ENCODE measurements at regions not wholly inside any gene's neighbourhood (a gene's known extent, or its start where the extent isn't known, plus 50 kb on each side); places are given as distances from the start of the nearest gene placed in this dataset.

GRCh38 chr3:105959851-105960250, 91.0 kb upstream of the CBLB start:
- H3K36me3 ChIP-seq (ENCODE audit: control insufficient read depth in 4 of 4, insufficient read depth in 4 of 4, low read length in 3 of 4) = no peaks in the 10 kb centered on the region
- ChIA-PET POLR2A (no interaction called here), CTCF (no interaction called here)
- 100% methylated on average over 1 of the region's 3 CpGs for WGBS (ENCODE audit: insufficient coverage)
- peak in 2 of 3 donors; percentile 3 to 20 for DNase-seq
- H3K4me3 ChIP-seq (ENCODE audit: control insufficient read depth in 1 of 7, extremely low read depth in 1 of 7, insufficient read depth in 4 of 7, low read depth in 2 of 7, low read length in 6 of 7) = no peak overlapping the region
- no peaks in the 10 kb centered on the region for H3K9me3 ChIP-seq (ENCODE audit: control extremely low read depth in 1 of 5, control insufficient read depth in 4 of 5, insufficient read depth in 2 of 5, low read depth in 1 of 5, low read length in 4 of 5)
- H3K27me3 ChIP-seq (replicated peaks in 2 of 5; ENCODE audit: control insufficient read depth in 4 of 5, insufficient read depth in 5 of 5, low read length in 4 of 5) = no peaks in the 10 kb centered on the region
- H3K4me1 ChIP-seq (ENCODE audit: control extremely low read depth in 1 of 4, control insufficient read depth in 4 of 4, insufficient read depth in 4 of 4, low read length in 3 of 4) = no peaks in the 10 kb centered on the region
- H3K27ac ChIP-seq (ENCODE audit: insufficient read depth in 1 of 2, low read depth in 1 of 2, low read length in 2 of 2, poor library complexity in 1 of 2, severe bottlenecking in 2 of 2) = no peak overlapping the region

- H3K27me3 ChIP-seq (replicated peaks in 2 of 5; ENCODE audit: control insufficient read depth in 4 of 5, insufficient read depth in 5 of 5, low read length in 4 of 5) = no peaks in the 10 kb centered on the region
- CTCF ChIA-PET = no interaction called here
- no peak overlapping the region for H3K27ac ChIP-seq (ENCODE audit: insufficient read depth in 1 of 2, low read depth in 1 of 2, low read length in 2 of 2, poor library complexity in 1 of 2, severe bottlenecking in 2 of 2)
- no peaks in the 10 kb centered on the region for H3K36me3 ChIP-seq (ENCODE audit: control insufficient read depth in 4 of 4, insufficient read depth in 4 of 4, low read length in 3 of 4)
- no peak overlapping the region for H3K4me3 ChIP-seq (ENCODE audit: control insufficient read depth in 1 of 7, extremely low read depth in 1 of 7, insufficient read depth in 4 of 7, low read depth in 2 of 7, low read length in 6 of 7)
- H3K4me1 ChIP-seq (ENCODE audit: control extremely low read depth in 1 of 4, control insufficient read depth in 4 of 4, insufficient read depth in 4 of 4, low read length in 3 of 4) = no peaks in the 10 kb centered on the region
- 96% methylated on average over 4 of the region's 5 CpGs for WGBS (ENCODE audit: insufficient coverage)
- POLR2A ChIA-PET = no interaction called here
- DNase-seq = no peak
- no peaks in the 10 kb centered on the region for H3K9me3 ChIP-seq (ENCODE audit: control extremely low read depth in 1 of 5, control insufficient read depth in 4 of 5, insufficient read depth in 2 of 5, low read depth in 1 of 5, low read length in 4 of 5)
These were observed 91.6 kb upstream of the CBLB start for GRCh38 chr3:105960381-105960780.

GRCh38 chr3:105963161-105963560, 94.3 kb upstream of the CBLB start:
- Histone ChIP-seq H3K9me3 (ENCODE audit: control extremely low read depth in 1 of 5, control insufficient read depth in 4 of 5, insufficient read depth in 2 of 5, low read depth in 1 of 5, low read length in 4 of 5) (no peaks in the 10 kb centered on the region), H3K27ac (ENCODE audit: insufficient read depth in 1 of 2, low read depth in 1 of 2, low read length in 2 of 2, poor library complexity in 1 of 2, severe bottlenecking in 2 of 2) (no peak overlapping the region), H3K27me3 (replicated peaks in 2 of 5; ENCODE audit: control insufficient read depth in 4 of 5, insufficient read depth in 5 of 5, low read length in 4 of 5) (no peaks in the 10 kb centered on the region), H3K4me1 (ENCODE audit: control extremely low read depth in 1 of 4, control insufficient read depth in 4 of 4, insufficient read depth in 4 of 4, low read length in 3 of 4) (no peaks in the 10 kb centered on the region), H3K36me3 (ENCODE audit: control insufficient read depth in 4 of 4, insufficient read depth in 4 of 4, low read length in 3 of 4) (no peaks in the 10 kb centered on the region), H3K4me3 (ENCODE audit: control insufficient read depth in 1 of 7, extremely low read depth in 1 of 7, insufficient read depth in 4 of 7, low read depth in 2 of 7, low read length in 6 of 7) (no peak overlapping the region)
- 100% methylated on average over 1 of the region's 1 CpG for WGBS (ENCODE audit: insufficient coverage)
- CTCF ChIA-PET = interaction anchor here (1.5 kb wide), 1 partner anchor 10 kb away, joined by 3 read pairs; no protein-coding TSS in a partner anchor
- POLR2A ChIA-PET = no interaction called here
- no peak for DNase-seq

GRCh38 chr3:105965384-105965783, 96.6 kb upstream of the CBLB start:
- Histone ChIP-seq H3K9me3 (ENCODE audit: control extremely low read depth in 1 of 5, control insufficient read depth in 4 of 5, insufficient read depth in 2 of 5, low read depth in 1 of 5, low read length in 4 of 5) (peaks cover 0 to 4% (median 0%) of the 10 kb centered on the region in 5 experiments), H3K4me3 (ENCODE audit: control insufficient read depth in 1 of 7, extremely low read depth in 1 of 7, insufficient read depth in 4 of 7, low read depth in 2 of 7, low read length in 6 of 7) (no peak overlapping the region), H3K27me3 (replicated peaks in 2 of 5; ENCODE audit: control insufficient read depth in 4 of 5, insufficient read depth in 5 of 5, low read length in 4 of 5) (no peaks in the 10 kb centered on the region), H3K27ac (ENCODE audit: insufficient read depth in 1 of 2, low read depth in 1 of 2, low read length in 2 of 2, poor library complexity in 1 of 2, severe bottlenecking in 2 of 2) (no peak overlapping the region), H3K36me3 (ENCODE audit: control insufficient read depth in 4 of 4, insufficient read depth in 4 of 4, low read length in 3 of 4) (no peaks in the 10 kb centered on the region), H3K4me1 (ENCODE audit: control extremely low read depth in 1 of 4, control insufficient read depth in 4 of 4, insufficient read depth in 4 of 4, low read length in 3 of 4) (no peaks in the 10 kb centered on the region)
- ChIA-PET CTCF (no interaction called here), POLR2A (no interaction called here)
- DNase-seq = no peak
- WGBS (ENCODE audit: insufficient coverage) = no CpG with 5 or more reads among the region's 3 CpGs

- no peaks in the 10 kb centered on the region for H3K27me3 ChIP-seq (replicated peaks in 2 of 5; ENCODE audit: control insufficient read depth in 4 of 5, insufficient read depth in 5 of 5, low read length in 4 of 5)
- H3K9me3 ChIP-seq (ENCODE audit: control extremely low read depth in 1 of 5, control insufficient read depth in 4 of 5, insufficient read depth in 2 of 5, low read depth in 1 of 5, low read length in 4 of 5) = peaks cover 0 to 16% (median 0%) of the 10 kb centered on the region in 5 experiments
- no peaks in the 10 kb centered on the region for H3K36me3 ChIP-seq (ENCODE audit: control insufficient read depth in 4 of 4, insufficient read depth in 4 of 4, low read length in 3 of 4)
- H3K27ac ChIP-seq (ENCODE audit: insufficient read depth in 1 of 2, low read depth in 1 of 2, low read length in 2 of 2, poor library complexity in 1 of 2, severe bottlenecking in 2 of 2) = no peak overlapping the region
- POLR2A ChIA-PET = no interaction called here
- WGBS (ENCODE audit: insufficient coverage) = 100% methylated on average over 1 of the region's 1 CpG
- no peak overlapping the region for H3K4me3 ChIP-seq (ENCODE audit: control insufficient read depth in 1 of 7, extremely low read depth in 1 of 7, insufficient read depth in 4 of 7, low read depth in 2 of 7, low read length in 6 of 7)
- DNase-seq = no peak
- CTCF ChIA-PET = no interaction called here
- no peaks in the 10 kb centered on the region for H3K4me1 ChIP-seq (ENCODE audit: control extremely low read depth in 1 of 4, control insufficient read depth in 4 of 4, insufficient read depth in 4 of 4, low read length in 3 of 4)
These were observed 98.3 kb upstream of the CBLB start for GRCh38 chr3:105967117-105967516.

- H3K27me3 ChIP-seq (replicated peaks in 2 of 5; ENCODE audit: control insufficient read depth in 4 of 5, insufficient read depth in 5 of 5, low read length in 4 of 5) = no peaks in the 10 kb centered on the region
- H3K4me1 ChIP-seq (ENCODE audit: control extremely low read depth in 1 of 4, control insufficient read depth in 4 of 4, insufficient read depth in 4 of 4, low read length in 3 of 4) = no peaks in the 10 kb centered on the region
- no peak overlapping the region for H3K27ac ChIP-seq (ENCODE audit: insufficient read depth in 1 of 2, low read depth in 1 of 2, low read length in 2 of 2, poor library complexity in 1 of 2, severe bottlenecking in 2 of 2)
- POLR2A ChIA-PET = no interaction called here
- CTCF ChIA-PET = no interaction called here
- no peaks in the 10 kb centered on the region for H3K36me3 ChIP-seq (ENCODE audit: control insufficient read depth in 4 of 4, insufficient read depth in 4 of 4, low read length in 3 of 4)
- no peak for DNase-seq
- WGBS (ENCODE audit: insufficient coverage) = no CpG with 5 or more reads among the region's 1 CpG
- no peak overlapping the region for H3K4me3 ChIP-seq (ENCODE audit: control insufficient read depth in 1 of 7, extremely low read depth in 1 of 7, insufficient read depth in 4 of 7, low read depth in 2 of 7, low read length in 6 of 7)
- H3K9me3 ChIP-seq (ENCODE audit: control extremely low read depth in 1 of 5, control insufficient read depth in 4 of 5, insufficient read depth in 2 of 5, low read depth in 1 of 5, low read length in 4 of 5) = peaks cover 0 to 19% (median 0%) of the 10 kb centered on the region in 5 experiments
These were observed 101.5 kb upstream of the CBLB start for GRCh38 chr3:105970283-105970682.

- ChIA-PET CTCF (no interaction called here), POLR2A (no interaction called here)
- 0% methylated on average over 1 of the region's 1 CpG for WGBS (ENCODE audit: insufficient coverage)
- no peaks in the 10 kb centered on the region for H3K36me3 ChIP-seq (ENCODE audit: control insufficient read depth in 4 of 4, insufficient read depth in 4 of 4, low read length in 3 of 4)
- H3K27me3 ChIP-seq (replicated peaks in 2 of 5; ENCODE audit: control insufficient read depth in 4 of 5, insufficient read depth in 5 of 5, low read length in 4 of 5) = no peaks in the 10 kb centered on the region
- peaks cover 0 to 19% (median 0%) of the 10 kb centered on the region in 5 experiments for H3K9me3 ChIP-seq (ENCODE audit: control extremely low read depth in 1 of 5, control insufficient read depth in 4 of 5, insufficient read depth in 2 of 5, low read depth in 1 of 5, low read length in 4 of 5)
- H3K27ac ChIP-seq (ENCODE audit: insufficient read depth in 1 of 2, low read depth in 1 of 2, low read length in 2 of 2, poor library complexity in 1 of 2, severe bottlenecking in 2 of 2) = no peak overlapping the region
- H3K4me1 ChIP-seq (ENCODE audit: control extremely low read depth in 1 of 4, control insufficient read depth in 4 of 4, insufficient read depth in 4 of 4, low read length in 3 of 4) = no peaks in the 10 kb centered on the region
- no peak overlapping the region for H3K4me3 ChIP-seq (ENCODE audit: control insufficient read depth in 1 of 7, extremely low read depth in 1 of 7, insufficient read depth in 4 of 7, low read depth in 2 of 7, low read length in 6 of 7)
- no peak for DNase-seq
These were observed 103.3 kb upstream of the CBLB start for GRCh38 chr3:105972069-105972468.

Measured in common myeloid progenitor, CD34-positive (primary cell).